Lung (tissue), 11 donors: ENCODE measurements at regions not wholly inside any gene's neighbourhood (a gene's known extent, or its start where the extent isn't known, plus 50 kb on each side); places are given as distances from the start of the nearest gene placed in this dataset.

Experiments
- ATAC-seq: fragments of 200-7000 bp; cut with Tn5 transposase; one replicate; pipeline ENCODE4 v1.9.1; 2020; ENCODE audit warnings: moderate number of reproducible peaks; ENCODE audit not compliant: insufficient read depth, low FRiP score
- DNase-seq, 3 donors: peaks; one replicate each; pipeline ENCODE4 v3.0.0-alpha.2; 2013 to 2017
- H3K27ac ChIP-seq, 2 donors: one replicate each; pipeline ENCODE4 v1.5.1; 2013; ENCODE audit warnings: mild to moderate bottlenecking in 2 of 2, moderate library complexity in 2 of 2, control low read depth in 1 of 2, inconsistent platforms in 1 of 2, low read depth in 1 of 2, low read length in 1 of 2
- H3K27me3 ChIP-seq, 3 donors: one replicate each; pipeline ENCODE4 v1.5.1; 2013; ENCODE audit warnings: low read length in 2 of 3; ENCODE audit not compliant: control insufficient read depth in 3 of 3, insufficient read depth in 3 of 3
- H3K36me3 ChIP-seq, 4 donors: one replicate each; pipeline ENCODE4 v1.5.1; 2013; ENCODE audit warnings: low read length in 4 of 4, mild to moderate bottlenecking in 1 of 4, moderate library complexity in 1 of 4; ENCODE audit not compliant: control insufficient read depth in 4 of 4, insufficient read depth in 4 of 4
- H3K4me1 ChIP-seq, 5 donors: one replicate each; pipeline ENCODE4 v1.5.1; 2013; ENCODE audit warnings: low read length in 5 of 5, mild to moderate bottlenecking in 2 of 5, moderate library complexity in 1 of 5; ENCODE audit not compliant: control insufficient read depth in 5 of 5, insufficient read depth in 5 of 5
- H3K4me3 ChIP-seq: one replicate; pipeline ENCODE4 v1.5.1; 2013; ENCODE audit warnings: mild to moderate bottlenecking, control low read depth, moderate library complexity
- H3K9ac ChIP-seq, 2 donors: one replicate each; pipeline ENCODE4 v1.5.1; 2013; ENCODE audit warnings: low read length in 2 of 2, control low read depth in 1 of 2; ENCODE audit not compliant: insufficient read depth in 1 of 2
- H3K9me3 ChIP-seq, 4 donors: one replicate each; pipeline ENCODE4 v1.5.1; 2013; ENCODE audit warnings: low read length in 3 of 4, mild to moderate bottlenecking in 1 of 4, moderate library complexity in 1 of 4; ENCODE audit not compliant: control insufficient read depth in 4 of 4, insufficient read depth in 3 of 4
- CTCF ChIP-seq: IDR thresholded peaks from 2 replicates; pipeline ENCODE4 v1.5.1; 2012; ENCODE audit warnings: mild to moderate bottlenecking; ENCODE audit errors: control extremely low read depth, extremely low read depth
- WGBS, 2 donors: extraction: QIAGEN DNeasy Blood & Tissue Kit; methylation state at CpG; one replicate each; pipeline ENCODE4 v1.1.7; 2013; 5-methylcytosine and 5-hydroxymethylcytosine counted together
- donor health status: control.
- donor health status: control.
- donor health status: Bipolar disorder and iron deficiency.
- donor health status: healthy.
- donor health status: DM: yes; HTN: yes; CAD: no.

- no peaks in the 10 kb centered on the region for H3K36me3 ChIP-seq
- DNase-seq (peak in 2 of 3 donors; percentile 59 to 73), ATAC-seq (no peak)
- no peaks in the 10 kb centered on the region for H3K9me3 ChIP-seq
- H3K4me3 ChIP-seq: no peak overlapping the region
- H3K9ac ChIP-seq: no peak overlapping the region
- no peak overlapping the region for H3K27ac ChIP-seq
- peaks cover 0 to 3% (median 0%) of the 10 kb centered on the region in 5 donors for H3K4me1 ChIP-seq
- TF ChIP-seq CTCF: no peak
- WGBS, 2 donors: 61 to 74% methylated on average over 6 of the region's 6 CpGs
- no peaks in the 10 kb centered on the region for H3K27me3 ChIP-seq
Measured at GRCh38 chr10:4372601-4373000, 453.4 kb upstream of the AKR1E2 start.

- H3K27me3 ChIP-seq: no peaks in the 10 kb centered on the region
- no peaks in the 10 kb centered on the region for H3K9me3 ChIP-seq
- H3K27ac ChIP-seq: no peak overlapping the region
- H3K4me3 ChIP-seq: no peak overlapping the region
- no peak overlapping the region for H3K9ac ChIP-seq
- peaks cover 0 to 3% (median 0%) of the 10 kb centered on the region in 5 donors for H3K4me1 ChIP-seq
- no peak for DNase-seq
- no peak for TF ChIP-seq CTCF
- WGBS, 2 donors: 93 to 95% methylated on average over 4 of the region's 4 CpGs
- no peak for ATAC-seq
- no peaks in the 10 kb centered on the region for H3K36me3 ChIP-seq
Measured at GRCh38 chr10:4371691-4372295, 454.2 kb upstream of the AKR1E2 start.

- TF ChIP-seq CTCF: no peak
- WGBS, 2 donors: 50 to 60% methylated on average over 1 of the region's 1 CpG
Measured at GRCh38 chr10:4370376-4370775, 455.6 kb upstream of the AKR1E2 start.

GRCh38 chr10:4361581-4361980 lies 464.4 kb upstream of the AKR1E2 start:
- no peaks in the 10 kb centered on the region for H3K9me3 ChIP-seq
- no peaks in the 10 kb centered on the region for H3K27me3 ChIP-seq
- ATAC-seq (no peak), DNase-seq (peak in 2 of 3 donors; percentile 38 to 42)
- no peak overlapping the region for H3K4me3 ChIP-seq
- peaks cover 0 to 7% (median 0%) of the 10 kb centered on the region in 5 donors for H3K4me1 ChIP-seq
- no peaks in the 10 kb centered on the region for H3K36me3 ChIP-seq
- no peak overlapping the region for H3K9ac ChIP-seq
- WGBS, 2 donors: 84 to 95% methylated on average over 3 of the region's 3 CpGs
- no peak overlapping the region for H3K27ac ChIP-seq
- TF ChIP-seq CTCF: no peak

More at GRCh38 chr10:4370376-4370775, 455.6 kb upstream of the AKR1E2 start:
- Histone ChIP-seq H3K9me3 (no peaks in the 10 kb centered on the region), H3K36me3 (no peaks in the 10 kb centered on the region), H3K27me3 (no peaks in the 10 kb centered on the region), H3K9ac (no peak overlapping the region), H3K27ac (no peak overlapping the region), H3K4me1 (peaks cover 0 to 3% (median 0%) of the 10 kb centered on the region in 5 donors), H3K4me3 (no peak overlapping the region)
- DNase-seq (peak in 1 of 3 donors; percentile 53), ATAC-seq (no peak)
